T-helper 2 cell (primary cell): ENCODE measurements at regions not wholly inside any gene's neighbourhood (a gene's known extent, or its start where the extent isn't known, plus 50 kb on each side); places are given as distances from the start of the nearest gene placed in this dataset.
"Not testable (repeated sequence)": the region's sequence is repeated elsewhere in the genome, so short reads cannot be mapped to it uniquely, and the experiment has no call there.

ENCODE experiments used
- DNase-seq, 5 experiments: peaks; one replicate each; pipeline versions ENCODE4 v3.0.0 to v3.0.0-alpha.2; 2012 to 2022

GRCh38 chr17:54196751-54197150 lies 374.0 kb downstream of the KIF2B start:
- DNase-seq = no peak

GRCh38 chr17:54201380-54201779 lies 378.7 kb downstream of the KIF2B start:
- DNase-seq = not testable (repeated sequence)

- DNase-seq = no peak
Observed at GRCh38 chr17:54220829-54221228, 398.1 kb downstream of the KIF2B start.

GRCh38 chr17:54221499-54221898 lies 398.8 kb downstream of the KIF2B start:
- DNase-seq = no peak

- no peak for DNase-seq
Observed at GRCh38 chr17:54235571-54235970, 412.8 kb downstream of the KIF2B start.

GRCh38 chr17:54237911-54238515 lies 415.3 kb downstream of the KIF2B start:
- DNase-seq = no peak

- DNase-seq = no peak
Observed at GRCh38 chr17:54239291-54239690, 416.6 kb downstream of the KIF2B start.

GRCh38 chr17:54255696-54256095 lies 433.0 kb downstream of the KIF2B start:
- DNase-seq = no peak

- no peak for DNase-seq
Observed at GRCh38 chr17:54256401-54256929, 433.7 kb downstream of the KIF2B start.

- DNase-seq = no peak
Observed at GRCh38 chr17:54257440-54257839, 434.7 kb downstream of the KIF2B start.

- DNase-seq = no peak
Observed at GRCh38 chr17:54259476-54259875, 436.7 kb downstream of the KIF2B start.

GRCh38 chr17:54261465-54261864 lies 438.7 kb downstream of the KIF2B start:
- DNase-seq = no peak

- DNase-seq = no peak
Observed at GRCh38 chr17:54269881-54270280, 447.2 kb downstream of the KIF2B start.

- no peak for DNase-seq
Observed at GRCh38 chr17:54270499-54270898, 447.8 kb downstream of the KIF2B start.

GRCh38 chr17:54277868-54278267 lies 455.1 kb downstream of the KIF2B start:
- DNase-seq = no peak

- no peak for DNase-seq
Observed at GRCh38 chr17:54280741-54281140, 458.0 kb downstream of the KIF2B start.

GRCh38 chr17:54282886-54283285 lies 460.2 kb downstream of the KIF2B start:
- DNase-seq = no peak

GRCh38 chr17:54307351-54307750 lies 484.6 kb downstream of the KIF2B start:
- no peak for DNase-seq

GRCh38 chr17:54324813-54325212 lies 502.1 kb downstream of the KIF2B start:
- DNase-seq = no peak

- DNase-seq = no peak
Observed at GRCh38 chr17:54339731-54340130, 517.0 kb downstream of the KIF2B start.

- DNase-seq = no peak
Observed at GRCh38 chr17:54347495-54347894, 524.8 kb downstream of the KIF2B start.

GRCh38 chr17:54348234-54348633 lies 525.5 kb downstream of the KIF2B start:
- DNase-seq = no peak

- DNase-seq = no peak
Observed at GRCh38 chr17:54353789-54354525, 531.2 kb downstream of the KIF2B start.

GRCh38 chr17:54361073-54361472 lies 538.3 kb downstream of the KIF2B start:
- DNase-seq = not testable (repeated sequence)
